ENCODE measurements at regions not wholly inside any gene's neighbourhood (a gene's known extent, or its start where the extent isn't known, plus 50 kb on each side); places are given as distances from the start of the nearest gene placed in this dataset.

- no peak for DNase-seq
Measured at GRCh38 chr11:10641912-10642697, 51.5 kb downstream of the IRAG1 start.

GRCh38 chr11:10641177-10641911, 52.2 kb downstream of the IRAG1 start:
- DNase-seq: no peak

- DNase-seq: peak; percentile 17
Measured at GRCh38 chr11:10640308-10640707, 53.2 kb downstream of the IRAG1 start.

GRCh38 chr11:10639350-10639749, 54.2 kb downstream of the IRAG1 start:
- no peak for DNase-seq

GRCh38 chr11:10638316-10638925, 55.1 kb downstream of the IRAG1 start:
- no peak for DNase-seq

- no peak for DNase-seq
Measured at GRCh38 chr11:10637731-10638151, 55.8 kb downstream of the IRAG1 start.

GRCh38 chr11:10634407-10634806, 59.1 kb downstream of the IRAG1 start:
- DNase-seq: no peak

- DNase-seq: no peak
Measured at GRCh38 chr11:10633261-10633660, 60.3 kb downstream of the IRAG1 start.

GRCh38 chr11:10632483-10632882, 61.1 kb downstream of the IRAG1 start:
- DNase-seq: no peak

GRCh38 chr11:10631761-10632160, 61.8 kb downstream of the IRAG1 start:
- DNase-seq: no peak

GRCh38 chr11:10629411-10630002, 61.0 kb upstream of the LYVE1 start:
- no peak for DNase-seq

GRCh38 chr11:10628508-10629236, 60.2 kb upstream of the LYVE1 start:
- no peak for DNase-seq

- no peak for DNase-seq
Measured at GRCh38 chr11:10627816-10628215, 59.4 kb upstream of the LYVE1 start.

- DNase-seq: no peak
Measured at GRCh38 chr11:10627291-10627690, 58.8 kb upstream of the LYVE1 start.

GRCh38 chr11:10625982-10626311, 57.5 kb upstream of the LYVE1 start:
- peak; percentile 41 for DNase-seq

- DNase-seq: no peak
Measured at GRCh38 chr11:10625281-10625981, 57.0 kb upstream of the LYVE1 start.

GRCh38 chr11:10623797-10624761, 55.6 kb upstream of the LYVE1 start:
- no peak for DNase-seq

- DNase-seq: peak; percentile 19
Measured at GRCh38 chr11:10622957-10623791, 54.7 kb upstream of the LYVE1 start.

GRCh38 chr11:10622108-10622507, 53.6 kb upstream of the LYVE1 start:
- DNase-seq: no peak

GRCh38 chr11:10619131-10619680, 50.7 kb upstream of the LYVE1 start:
- DNase-seq: no peak
